H1 (cell line): ENCODE measurements at regions not wholly inside any gene's neighbourhood (a gene's known extent, or its start where the extent isn't known, plus 50 kb on each side); places are given as distances from the start of the nearest gene placed in this dataset.

Experiments
- ATF3 ChIP-seq: IDR thresholded peaks from 2 replicates; pipeline ENCODE4 v1.6.1; 2011; ENCODE audit warnings: low read depth, mild to moderate bottlenecking, low read length; ENCODE audit not compliant: insufficient read depth
- CTCF ChIP-seq, 3 experiments: IDR thresholded peaks; 1 replicate in 2 of 3; 2 replicates in 1 of 3; pipeline versions ENCODE4 v1.5.1 to v1.6.1; 2011; ENCODE audit warnings: low read length in 3 of 3, mild to moderate bottlenecking in 3 of 3, inconsistent platforms in 2 of 3, low read depth in 1 of 3, moderate library complexity in 1 of 3; ENCODE audit not compliant: insufficient read depth in 1 of 3; ENCODE audit errors: control extremely low read depth in 1 of 3

DNA sequence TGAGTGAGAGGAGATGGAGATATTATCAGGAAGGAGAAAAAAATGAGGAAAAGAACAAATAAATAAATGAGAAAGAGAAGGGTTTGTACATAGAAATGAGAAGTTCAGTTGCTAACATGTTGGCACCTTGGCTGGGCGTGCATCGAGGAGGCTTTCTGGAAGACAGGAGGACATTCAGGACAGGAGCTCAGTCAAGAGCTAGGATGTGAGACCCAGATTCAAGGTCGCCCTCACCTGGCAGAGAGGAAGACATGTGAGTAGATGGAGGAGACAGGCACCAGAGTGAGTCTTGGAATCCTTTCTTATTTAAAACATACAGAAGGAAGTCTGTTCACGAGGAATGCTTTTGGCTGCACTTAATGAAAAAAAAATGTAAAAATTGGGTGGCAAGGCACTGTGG is 640.9 kb downstream of the NPHP4 start:
- TF ChIP-seq CTCF (IDR thresholded peaks at IDR 0.05; ENCODE audit: control extremely low read depth in 1 of 3, insufficient read depth in 1 of 3, low read depth in 1 of 3, low read length in 3 of 3) (peak; percentile 25 to 40 (median 37)), ATF3 (no peak)
